Tibial nerve (tissue), 4 donors: ENCODE measurements at regions not wholly inside any gene's neighbourhood (a gene's known extent, or its start where the extent isn't known, plus 50 kb on each side); places are given as distances from the start of the nearest gene placed in this dataset.
A peak's percentile ranks its signal among the peaks of the same experiment; 100 is the strongest.

Experiments
- EP300 ChIP-seq, 2 donors: sonication (generic); formaldehyde crosslinking; IDR thresholded peaks; one replicate each; pipeline ENCODE4 v1.6.1; 2017; ENCODE audit warnings: antibody characterized with exemption in 2 of 2, mild to moderate bottlenecking in 1 of 2
- POLR2A ChIP-seq, 2 donors: fragments of 450-650 bp; IDR thresholded peaks; one replicate each; pipeline ENCODE4 v1.6.1; 2017; ENCODE audit warnings: antibody characterized with exemption in 2 of 2, mild to moderate bottlenecking in 2 of 2, moderate library complexity in 2 of 2
- TF ChIP-seq, protein P1 (sequence below), 5 experiments: fragments of 200-600 bp in 3 of 5; fragments of 450-650 bp in 2 of 5; sonication (generic) in 3 of 5; IDR thresholded peaks; one replicate each; pipeline ENCODE4 v1.5.1; 2016 to 2019; ENCODE audit warnings: antibody characterized with exemption in 5 of 5, mild to moderate bottlenecking in 3 of 5, moderate library complexity in 2 of 5

DNA sequence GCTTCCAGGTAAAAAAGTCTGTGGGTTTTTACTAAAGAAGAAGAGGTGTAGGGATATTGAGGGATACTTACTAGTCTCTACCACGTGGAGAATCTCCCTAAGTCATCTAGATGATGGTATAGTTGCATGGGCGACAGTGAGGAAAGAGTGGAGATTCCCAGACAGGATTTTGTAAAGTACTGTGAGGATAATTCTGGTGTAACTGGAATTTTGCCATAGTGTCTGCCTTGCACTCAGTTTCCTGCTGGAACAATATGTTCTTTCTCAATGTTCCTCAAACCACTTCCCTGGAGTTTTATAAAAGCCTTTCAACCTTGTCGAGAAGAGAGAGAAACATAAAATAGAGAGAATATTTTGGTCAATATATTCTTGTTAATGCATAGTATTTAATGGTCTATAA is 95.1 kb upstream of the WLS start:
- TF ChIP-seq, protein P1, sequence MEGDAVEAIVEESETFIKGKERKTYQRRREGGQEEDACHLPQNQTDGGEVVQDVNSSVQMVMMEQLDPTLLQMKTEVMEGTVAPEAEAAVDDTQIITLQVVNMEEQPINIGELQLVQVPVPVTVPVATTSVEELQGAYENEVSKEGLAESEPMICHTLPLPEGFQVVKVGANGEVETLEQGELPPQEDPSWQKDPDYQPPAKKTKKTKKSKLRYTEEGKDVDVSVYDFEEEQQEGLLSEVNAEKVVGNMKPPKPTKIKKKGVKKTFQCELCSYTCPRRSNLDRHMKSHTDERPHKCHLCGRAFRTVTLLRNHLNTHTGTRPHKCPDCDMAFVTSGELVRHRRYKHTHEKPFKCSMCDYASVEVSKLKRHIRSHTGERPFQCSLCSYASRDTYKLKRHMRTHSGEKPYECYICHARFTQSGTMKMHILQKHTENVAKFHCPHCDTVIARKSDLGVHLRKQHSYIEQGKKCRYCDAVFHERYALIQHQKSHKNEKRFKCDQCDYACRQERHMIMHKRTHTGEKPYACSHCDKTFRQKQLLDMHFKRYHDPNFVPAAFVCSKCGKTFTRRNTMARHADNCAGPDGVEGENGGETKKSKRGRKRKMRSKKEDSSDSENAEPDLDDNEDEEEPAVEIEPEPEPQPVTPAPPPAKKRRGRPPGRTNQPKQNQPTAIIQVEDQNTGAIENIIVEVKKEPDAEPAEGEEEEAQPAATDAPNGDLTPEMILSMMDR (IDR thresholded peaks at IDR 0.05): no peak
- no peak for TF ChIP-seq POLR2A (IDR thresholded peaks at IDR 0.05)
- peak; percentile 38 to 80 for TF ChIP-seq EP300 (IDR thresholded peaks at IDR 0.05)
